HEK293 (cell line): ENCODE measurements at regions not wholly inside any gene's neighbourhood (a gene's known extent, or its start where the extent isn't known, plus 50 kb on each side); places are given as distances from the start of the nearest gene placed in this dataset.

Experiments used
- KLF10 ChIP-seq: fragments of 450-650 bp; IDR thresholded peaks from 2 replicates; pipeline ENCODE4 v1.5.1; 2018; ENCODE audit warnings: missing biosample characterization, mild to moderate bottlenecking, missing genetic modification characterization
- MYNN ChIP-seq: fragments of 450-650 bp; formaldehyde crosslinking; IDR thresholded peaks from 2 replicates; pipeline ENCODE4 v1.5.1; 2016; ENCODE audit warnings: missing biosample characterization, missing genetic modification characterization, borderline replicate concordance
- SP3 ChIP-seq: fragments of 450-650 bp; formaldehyde crosslinking; IDR thresholded peaks from 2 replicates; pipeline ENCODE4 v1.5.1; 2016; ENCODE audit warnings: missing biosample characterization, missing genetic modification characterization
- YY1 ChIP-seq: fragments of 450-650 bp; formaldehyde crosslinking; IDR thresholded peaks from 2 replicates; pipeline ENCODE4 v1.5.1; 2018; ENCODE audit warnings: missing biosample characterization, missing genetic modification characterization
- YY2 ChIP-seq: fragments of 450-650 bp; formaldehyde crosslinking; IDR thresholded peaks from 2 replicates; pipeline ENCODE4 v1.5.1; 2016; ENCODE audit warnings: missing biosample characterization, missing genetic modification characterization
- ZBTB26 ChIP-seq: fragments of 450-650 bp; formaldehyde crosslinking; optimal IDR thresholded peaks from 2 replicates; pipeline ENCODE3; 2016; ENCODE audit warnings: missing biosample characterization, mild to moderate bottlenecking, missing genetic modification characterization
- ZFP69B ChIP-seq: fragments of 450-650 bp; formaldehyde crosslinking; IDR thresholded peaks from 2 replicates; pipeline ENCODE4 v1.5.1; 2016; ENCODE audit warnings: missing biosample characterization, missing genetic modification characterization
- ZNF341 ChIP-seq: fragments of 450-650 bp; formaldehyde crosslinking; IDR thresholded peaks from 2 replicates; pipeline ENCODE4; 2016; ENCODE audit warnings: low read depth, missing biosample characterization, missing genetic modification characterization
- ZNF561 ChIP-seq: fragments of 450-650 bp; IDR thresholded peaks from 2 replicates; pipeline ENCODE4 v1.5.1; 2018; ENCODE audit warnings: missing biosample characterization, missing genetic modification characterization, borderline replicate concordance
- ZNF621 ChIP-seq: fragments of 450-650 bp; formaldehyde crosslinking; IDR thresholded peaks from 2 replicates; pipeline ENCODE4 v1.5.1; 2017; ENCODE audit warnings: missing biosample characterization, missing genetic modification characterization
- TF ChIP-seq, protein P1 (sequence below): fragments of 450-650 bp; formaldehyde crosslinking; IDR thresholded peaks from 2 replicates; pipeline ENCODE4 v1.5.1; 2016; ENCODE audit warnings: missing biosample characterization, missing genetic modification characterization
- TF ChIP-seq, protein P2 (sequence below): fragments of 450-650 bp; formaldehyde crosslinking; IDR thresholded peaks from 2 replicates; pipeline ENCODE4 v1.5.1; 2016; ENCODE audit warnings: missing biosample characterization, missing genetic modification characterization
- TF ChIP-seq, protein P3 (sequence below): fragments of 450-650 bp; formaldehyde crosslinking; IDR thresholded peaks from 2 replicates; pipeline ENCODE4 v1.5.1; 2016; ENCODE audit warnings: missing biosample characterization, missing genetic modification characterization
- TF ChIP-seq, protein P4 (sequence below): fragments of 450-650 bp; formaldehyde crosslinking; IDR thresholded peaks from 2 replicates; pipeline ENCODE4 v1.5.1; 2016; ENCODE audit warnings: missing biosample characterization, missing genetic modification characterization

DNA sequence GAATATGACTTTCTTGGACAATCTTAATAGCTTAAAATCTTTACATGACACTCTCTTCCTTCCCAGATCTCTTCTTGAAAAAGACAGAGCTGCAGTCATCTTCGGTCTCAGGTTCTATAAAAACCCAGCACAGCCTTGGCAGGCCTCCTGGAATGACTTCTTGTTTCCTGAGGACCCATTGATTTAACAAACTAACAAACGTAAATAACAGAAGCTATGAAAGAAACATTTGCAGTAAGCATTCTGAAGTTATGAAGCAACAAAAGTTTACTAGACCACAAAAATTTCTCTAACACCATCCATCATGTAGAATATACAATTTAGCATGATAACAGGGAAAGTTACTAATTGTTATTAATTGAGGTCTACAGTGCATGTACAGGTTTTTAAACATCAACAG is 62.8 kb upstream of the STARD13 start:
- no peak for TF ChIP-seq ZNF621 (tag by site-specific recombination)
- TF ChIP-seq, protein P1, sequence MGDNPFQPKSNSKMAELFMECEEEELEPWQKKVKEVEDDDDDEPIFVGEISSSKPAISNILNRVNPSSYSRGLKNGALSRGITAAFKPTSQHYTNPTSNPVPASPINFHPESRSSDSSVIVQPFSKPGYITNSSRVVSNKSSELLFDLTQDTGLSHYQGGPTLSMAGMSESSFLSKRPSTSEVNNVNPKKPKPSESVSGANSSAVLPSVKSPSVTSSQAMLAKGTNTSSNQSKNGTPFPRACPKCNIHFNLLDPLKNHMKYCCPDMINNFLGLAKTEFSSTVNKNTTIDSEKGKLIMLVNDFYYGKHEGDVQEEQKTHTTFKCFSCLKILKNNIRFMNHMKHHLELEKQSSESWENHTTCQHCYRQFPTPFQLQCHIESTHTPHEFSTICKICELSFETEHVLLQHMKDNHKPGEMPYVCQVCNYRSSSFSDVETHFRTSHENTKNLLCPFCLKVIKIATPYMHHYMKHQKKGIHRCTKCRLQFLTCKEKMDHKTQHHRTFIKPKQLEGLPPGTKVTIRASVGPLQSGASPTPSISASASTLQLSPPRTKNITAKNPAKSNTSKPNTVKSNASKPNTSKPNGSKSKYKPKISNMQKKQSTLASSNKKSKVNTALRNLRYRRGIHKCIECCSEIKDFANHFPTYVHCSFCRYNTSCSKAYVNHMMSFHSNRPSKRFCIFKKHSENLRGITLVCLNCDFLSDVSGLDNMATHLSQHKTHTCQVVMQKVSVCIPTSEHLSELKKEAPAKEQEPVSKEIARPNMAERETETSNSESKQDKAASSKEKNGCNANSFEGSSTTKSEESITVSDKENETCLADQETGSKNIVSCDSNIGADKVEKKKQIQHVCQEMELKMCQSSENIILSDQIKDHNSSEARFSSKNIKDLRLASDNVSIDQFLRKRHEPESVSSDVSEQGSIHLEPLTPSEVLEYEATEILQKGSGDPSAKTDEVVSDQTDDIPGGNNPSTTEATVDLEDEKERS (tag by site-specific recombination), result no peak
- TF ChIP-seq, protein P2, sequence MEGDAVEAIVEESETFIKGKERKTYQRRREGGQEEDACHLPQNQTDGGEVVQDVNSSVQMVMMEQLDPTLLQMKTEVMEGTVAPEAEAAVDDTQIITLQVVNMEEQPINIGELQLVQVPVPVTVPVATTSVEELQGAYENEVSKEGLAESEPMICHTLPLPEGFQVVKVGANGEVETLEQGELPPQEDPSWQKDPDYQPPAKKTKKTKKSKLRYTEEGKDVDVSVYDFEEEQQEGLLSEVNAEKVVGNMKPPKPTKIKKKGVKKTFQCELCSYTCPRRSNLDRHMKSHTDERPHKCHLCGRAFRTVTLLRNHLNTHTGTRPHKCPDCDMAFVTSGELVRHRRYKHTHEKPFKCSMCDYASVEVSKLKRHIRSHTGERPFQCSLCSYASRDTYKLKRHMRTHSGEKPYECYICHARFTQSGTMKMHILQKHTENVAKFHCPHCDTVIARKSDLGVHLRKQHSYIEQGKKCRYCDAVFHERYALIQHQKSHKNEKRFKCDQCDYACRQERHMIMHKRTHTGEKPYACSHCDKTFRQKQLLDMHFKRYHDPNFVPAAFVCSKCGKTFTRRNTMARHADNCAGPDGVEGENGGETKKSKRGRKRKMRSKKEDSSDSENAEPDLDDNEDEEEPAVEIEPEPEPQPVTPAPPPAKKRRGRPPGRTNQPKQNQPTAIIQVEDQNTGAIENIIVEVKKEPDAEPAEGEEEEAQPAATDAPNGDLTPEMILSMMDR (tag by site-specific recombination), result no peak
- no peak for TF ChIP-seq YY1 (tag by site-specific recombination)
- no peak for TF ChIP-seq SP3 (tag by site-specific recombination)
- no peak for TF ChIP-seq KLF10 (tag by site-specific recombination)
- no peak for TF ChIP-seq ZFP69B (tag by site-specific recombination)
- TF ChIP-seq, protein P3, sequence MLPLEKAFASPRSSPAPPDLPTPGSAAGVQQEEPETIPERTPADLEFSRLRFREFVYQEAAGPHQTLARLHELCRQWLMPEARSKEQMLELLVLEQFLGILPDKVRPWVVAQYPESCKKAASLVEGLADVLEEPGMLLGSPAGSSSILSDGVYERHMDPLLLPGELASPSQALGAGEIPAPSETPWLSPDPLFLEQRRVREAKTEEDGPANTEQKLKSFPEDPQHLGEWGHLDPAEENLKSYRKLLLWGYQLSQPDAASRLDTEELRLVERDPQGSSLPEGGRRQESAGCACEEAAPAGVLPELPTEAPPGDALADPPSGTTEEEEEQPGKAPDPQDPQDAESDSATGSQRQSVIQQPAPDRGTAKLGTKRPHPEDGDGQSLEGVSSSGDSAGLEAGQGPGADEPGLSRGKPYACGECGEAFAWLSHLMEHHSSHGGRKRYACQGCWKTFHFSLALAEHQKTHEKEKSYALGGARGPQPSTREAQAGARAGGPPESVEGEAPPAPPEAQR (tag by site-specific recombination), result no peak
- TF ChIP-seq, protein P4, sequence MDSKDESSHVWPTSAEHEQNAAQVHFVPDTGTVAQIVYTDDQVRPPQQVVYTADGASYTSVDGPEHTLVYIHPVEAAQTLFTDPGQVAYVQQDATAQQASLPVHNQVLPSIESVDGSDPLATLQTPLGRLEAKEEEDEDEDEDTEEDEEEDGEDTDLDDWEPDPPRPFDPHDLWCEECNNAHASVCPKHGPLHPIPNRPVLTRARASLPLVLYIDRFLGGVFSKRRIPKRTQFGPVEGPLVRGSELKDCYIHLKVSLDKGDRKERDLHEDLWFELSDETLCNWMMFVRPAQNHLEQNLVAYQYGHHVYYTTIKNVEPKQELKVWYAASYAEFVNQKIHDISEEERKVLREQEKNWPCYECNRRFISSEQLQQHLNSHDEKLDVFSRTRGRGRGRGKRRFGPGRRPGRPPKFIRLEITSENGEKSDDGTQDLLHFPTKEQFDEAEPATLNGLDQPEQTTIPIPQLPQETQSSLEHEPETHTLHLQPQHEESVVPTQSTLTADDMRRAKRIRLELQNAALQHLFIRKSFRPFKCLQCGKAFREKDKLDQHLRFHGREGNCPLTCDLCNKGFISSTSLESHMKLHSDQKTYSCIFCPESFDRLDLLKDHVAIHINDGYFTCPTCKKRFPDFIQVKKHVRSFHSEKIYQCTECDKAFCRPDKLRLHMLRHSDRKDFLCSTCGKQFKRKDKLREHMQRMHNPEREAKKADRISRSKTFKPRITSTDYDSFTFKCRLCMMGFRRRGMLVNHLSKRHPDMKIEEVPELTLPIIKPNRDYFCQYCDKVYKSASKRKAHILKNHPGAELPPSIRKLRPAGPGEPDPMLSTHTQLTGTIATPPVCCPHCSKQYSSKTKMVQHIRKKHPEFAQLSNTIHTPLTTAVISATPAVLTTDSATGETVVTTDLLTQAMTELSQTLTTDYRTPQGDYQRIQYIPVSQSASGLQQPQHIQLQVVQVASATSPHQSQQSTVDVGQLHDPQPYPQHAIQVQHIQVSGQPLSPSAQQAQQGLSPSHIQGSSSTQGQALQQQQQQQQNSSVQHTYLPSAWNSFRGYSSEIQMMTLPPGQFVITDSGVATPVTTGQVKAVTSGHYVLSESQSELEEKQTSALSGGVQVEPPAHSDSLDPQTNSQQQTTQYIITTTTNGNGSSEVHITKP (tag by site-specific recombination), result no peak
- no peak for TF ChIP-seq MYNN
- TF ChIP-seq ZNF341 (tag by site-specific recombination), result no peak
- no peak for TF ChIP-seq YY2 (tag by site-specific recombination)
- TF ChIP-seq ZBTB26 (tag by site-specific recombination), result no peak
- no peak for TF ChIP-seq ZNF561 (tag by site-specific recombination)
